B cell (primary cell): ENCODE measurements at regions not wholly inside any gene's neighbourhood (a gene's known extent, or its start where the extent isn't known, plus 50 kb on each side); places are given as distances from the start of the nearest gene placed in this dataset.

Experiments used
- ATAC-seq: fragments of 200-7000 bp; cut with Tn5 transposase; one replicate; pipeline ENCODE4 v1.10.0; 2021; ENCODE audit warnings: low read depth, mild to moderate bottlenecking, moderate number of reproducible peaks, moderate library complexity
- CTCF ChIA-PET: fragments of 350-600 bp; sonication (Branson Sonifier 250); formaldehyde crosslinking; loops from one replicate; lab custom pipeline; 2021; ENCODE audit warnings: antibody characterized with exemption, inconsistent platforms; lab: Charles Lee
- POLR2A ChIA-PET: fragments of 350-600 bp; sonication (Branson Sonifier 250); formaldehyde crosslinking; loops from one replicate; lab custom pipeline; 2021; ENCODE audit warnings: antibody characterized with exemption; lab: Charles Lee
- DNase-seq: peaks from one replicate; pipeline ENCODE4 v3.0.0; 2013
- H2AFZ ChIP-seq: 2 replicates; pipeline ENCODE4 v1.6.1; 2012; ENCODE audit warnings: mild to moderate bottlenecking, low read depth, low read length; ENCODE audit not compliant: insufficient read depth, poor library complexity, severe bottlenecking
- H3K27ac ChIP-seq, 2 donors: 1 replicate in 1 of 2; 2 replicates in 1 of 2; pipeline ENCODE4 v1.5.1; 2012 to 2013; ENCODE audit warnings: low read length in 2 of 2, mild to moderate bottlenecking in 2 of 2, moderate library complexity in 1 of 2
- H3K27me3 ChIP-seq, 4 experiments: fragments of 200-600 bp in 1 of 4; sonication (generic) in 1 of 4; replicated peaks in 1 of 4; 1 replicate in 2 of 4; 2 replicates in 2 of 4; pipeline versions ENCODE4 v1.6.1 to v1.7.0; 2013 to 2016; ENCODE audit warnings: low read length in 3 of 4, mild to moderate bottlenecking in 2 of 4, mixed read lengths in 1 of 4, moderate library complexity in 1 of 4; ENCODE audit not compliant: insufficient read depth in 4 of 4, control insufficient read depth in 3 of 4; ENCODE audit errors: control extremely low read depth in 1 of 4
- H3K36me3 ChIP-seq, 2 experiments: replicated peaks in 1 of 2; 1 replicate in 1 of 2; 2 replicates in 1 of 2; pipeline versions ENCODE4 v1.6.1 to v1.7.1; 2013; ENCODE audit warnings: low read length in 1 of 2; ENCODE audit not compliant: insufficient read depth in 2 of 2, control insufficient read depth in 1 of 2; ENCODE audit errors: control extremely low read depth in 1 of 2, extremely low read depth in 1 of 2
- H3K4me1 ChIP-seq, 2 donors: fragments of 200-600 bp in 1 of 2; sonication (generic) in 1 of 2; 1 replicate in 1 of 2; 2 replicates in 1 of 2; pipeline versions ENCODE4 v1.5.1 to v1.6.1; 2013 to 2017; ENCODE audit warnings: low read length in 2 of 2; ENCODE audit not compliant: control insufficient read depth in 2 of 2, insufficient read depth in 2 of 2
- H3K4me2 ChIP-seq: replicated peaks from 2 replicates; pipeline ENCODE3; 2012; ENCODE audit warnings: mild to moderate bottlenecking, low read depth, low read length; ENCODE audit not compliant: poor library complexity, severe bottlenecking
- H3K4me3 ChIP-seq, 5 experiments: fragments of 200-600 bp in 1 of 5; sonication (generic) in 1 of 5; 1 replicate in 3 of 5; 2 replicates in 2 of 5; pipeline versions ENCODE4 v1.5.1 to v1.7.0; 2011 to 2016; ENCODE audit warnings: low read length in 4 of 5, mild to moderate bottlenecking in 4 of 5, low read depth in 2 of 5, control low read depth in 1 of 5, moderate library complexity in 1 of 5; ENCODE audit not compliant: insufficient read depth in 1 of 5; ENCODE audit errors: control extremely low read depth in 1 of 5, extremely low read depth in 1 of 5
- H3K79me2 ChIP-seq: fragments of 200-600 bp; sonication (generic); one replicate; pipeline ENCODE4 v1.6.0; 2016; ENCODE audit warnings: low read length; ENCODE audit not compliant: control insufficient read depth, insufficient read depth
- H3K9ac ChIP-seq: fragments of 200-600 bp; sonication (generic); 2 replicates; pipeline ENCODE4 v1.6.1; 2017; ENCODE audit warnings: mild to moderate bottlenecking, low read length, moderate library complexity
- H3K9me3 ChIP-seq, 3 donors: one replicate each; pipeline versions ENCODE4 v1.6.1 to v1.7.1; 2013; ENCODE audit warnings: low read length in 2 of 3; ENCODE audit not compliant: control insufficient read depth in 2 of 3, insufficient read depth in 1 of 3; ENCODE audit errors: control extremely low read depth in 1 of 3
- H4K20me1 ChIP-seq: 2 replicates; pipeline ENCODE4 v1.6.0; 2012; ENCODE audit warnings: mild to moderate bottlenecking, low read length; ENCODE audit not compliant: insufficient read depth, control insufficient read depth, poor library complexity, severe bottlenecking
- H3K27ac Mint-ChIP-seq: one replicate; pipeline ENCODE4 v1.8.0; 2021; ENCODE audit warnings: mixed read lengths
- H3K27me3 Mint-ChIP-seq: one replicate; pipeline ENCODE4 v1.8.0; 2021; ENCODE audit warnings: mixed read lengths
- H3K4me1 Mint-ChIP-seq: one replicate; pipeline ENCODE4 v1.8.0; 2021; ENCODE audit warnings: mixed read lengths
- H3K4me3 Mint-ChIP-seq: one replicate; pipeline ENCODE4 v1.8.0; 2021; ENCODE audit warnings: mixed read lengths
- H3K9me3 Mint-ChIP-seq: one replicate; pipeline ENCODE4 v1.8.0; 2022; ENCODE audit warnings: mixed read lengths; ENCODE audit not compliant: insufficient read depth
- EZH2 ChIP-seq: IDR thresholded peaks from 2 replicates; pipeline ENCODE4 v1.6.1; 2012; ENCODE audit warnings: borderline replicate concordance, low read depth, mild to moderate bottlenecking, moderate library complexity, low read length; ENCODE audit not compliant: insufficient read depth, poor library complexity, severe bottlenecking
- WGBS: methylation state at CpG from one replicate; pipeline ENCODE4 v1.1.5; 2013; ENCODE audit warnings: missing lambda C conversion rate; ENCODE audit not compliant: insufficient coverage; 5-methylcytosine and 5-hydroxymethylcytosine counted together
- intact Hi-C: fragments of 100-400 bp; cut with micrococcal nuclease; formaldehyde crosslinking; loops from one replicate; pipeline ENCODE4 v1.10.0; 2022
- TF ChIP-seq, protein P1 (sequence below): fragments of 200-600 bp; IDR thresholded peaks from one replicate; pipeline ENCODE4 v1.8.0; 2022; ENCODE audit warnings: antibody characterized with exemption, mild to moderate bottlenecking

GRCh38 chr2:222040333-222040732 lies 258.5 kb downstream of the PAX3 start:
- ChIA-PET POLR2A (no interaction called here), CTCF (no interaction called here)
- H3K9me3 ChIP-seq: no peaks in the 10 kb centered on the region
- no peak overlapping the region for H3K27ac Mint-ChIP-seq
- H3K4me3 Mint-ChIP-seq: no peak overlapping the region
- no peak overlapping the region for H3K9ac ChIP-seq
- H3K4me1 ChIP-seq: no peaks in the 10 kb centered on the region
- TF ChIP-seq EZH2: no peak
- TF ChIP-seq, protein P1, sequence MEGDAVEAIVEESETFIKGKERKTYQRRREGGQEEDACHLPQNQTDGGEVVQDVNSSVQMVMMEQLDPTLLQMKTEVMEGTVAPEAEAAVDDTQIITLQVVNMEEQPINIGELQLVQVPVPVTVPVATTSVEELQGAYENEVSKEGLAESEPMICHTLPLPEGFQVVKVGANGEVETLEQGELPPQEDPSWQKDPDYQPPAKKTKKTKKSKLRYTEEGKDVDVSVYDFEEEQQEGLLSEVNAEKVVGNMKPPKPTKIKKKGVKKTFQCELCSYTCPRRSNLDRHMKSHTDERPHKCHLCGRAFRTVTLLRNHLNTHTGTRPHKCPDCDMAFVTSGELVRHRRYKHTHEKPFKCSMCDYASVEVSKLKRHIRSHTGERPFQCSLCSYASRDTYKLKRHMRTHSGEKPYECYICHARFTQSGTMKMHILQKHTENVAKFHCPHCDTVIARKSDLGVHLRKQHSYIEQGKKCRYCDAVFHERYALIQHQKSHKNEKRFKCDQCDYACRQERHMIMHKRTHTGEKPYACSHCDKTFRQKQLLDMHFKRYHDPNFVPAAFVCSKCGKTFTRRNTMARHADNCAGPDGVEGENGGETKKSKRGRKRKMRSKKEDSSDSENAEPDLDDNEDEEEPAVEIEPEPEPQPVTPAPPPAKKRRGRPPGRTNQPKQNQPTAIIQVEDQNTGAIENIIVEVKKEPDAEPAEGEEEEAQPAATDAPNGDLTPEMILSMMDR: no peak
- peaks cover 0 to 3% (median 0%) of the 10 kb centered on the region in 4 experiments for H3K27me3 ChIP-seq
- H3K9me3 Mint-ChIP-seq: no peaks in the 10 kb centered on the region
- H4K20me1 ChIP-seq: no peaks in the 10 kb centered on the region
- intact Hi-C loops: no loop called here
- WGBS: no CpG with 5 or more reads among the region's 2 CpGs
- ATAC-seq: no peak
- H3K27ac ChIP-seq: no peak overlapping the region
- no peaks in the 10 kb centered on the region for H3K4me1 Mint-ChIP-seq
- H3K36me3 ChIP-seq: no peaks in the 10 kb centered on the region
- H3K27me3 Mint-ChIP-seq: no peaks in the 10 kb centered on the region
- DNase-seq: no peak
- no peak overlapping the region for H3K4me3 ChIP-seq
- H3K4me2 ChIP-seq: no peak overlapping the region
- H2AFZ ChIP-seq: no peak overlapping the region
- no peaks in the 10 kb centered on the region for H3K79me2 ChIP-seq

DNA sequence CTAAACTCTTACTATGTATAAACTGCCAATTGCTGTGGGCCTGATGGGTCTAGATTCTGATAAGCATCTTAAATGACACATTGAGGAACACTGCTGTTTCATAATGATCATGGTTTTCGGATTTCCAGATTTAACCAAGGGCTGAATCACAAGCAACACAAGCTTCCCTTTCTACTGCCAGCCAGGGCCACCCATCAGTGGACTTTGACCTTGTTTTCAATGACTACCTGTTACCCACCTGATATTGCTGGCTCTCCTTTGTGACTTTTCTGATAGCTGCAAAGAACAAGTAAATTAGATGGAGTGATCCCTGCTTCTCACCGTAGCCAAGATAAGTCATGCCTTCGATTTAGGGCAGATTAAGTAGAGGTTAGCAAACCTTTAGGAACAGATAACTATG lies 259.0 kb downstream of the PAX3 start:
- Histone ChIP-seq H3K27ac (no peak overlapping the region), H3K4me3 (no peak overlapping the region), H4K20me1 (no peaks in the 10 kb centered on the region), H3K4me2 (no peak overlapping the region), H3K9ac (no peak overlapping the region), H3K79me2 (no peaks in the 10 kb centered on the region), H3K9me3 (no peaks in the 10 kb centered on the region), H3K4me1 (no peaks in the 10 kb centered on the region), H2AFZ (no peak overlapping the region), H3K27me3 (peaks cover 0 to 3% (median 0%) of the 10 kb centered on the region in 4 experiments), H3K36me3 (no peaks in the 10 kb centered on the region)
- no peak overlapping the region for H3K4me3 Mint-ChIP-seq
- no peak overlapping the region for H3K27ac Mint-ChIP-seq
- H3K4me1 Mint-ChIP-seq: no peaks in the 10 kb centered on the region
- no peaks in the 10 kb centered on the region for H3K9me3 Mint-ChIP-seq
- 83% methylated on average over 2 of the region's 3 CpGs for WGBS
- ChIA-PET CTCF (no interaction called here), POLR2A (no interaction called here)
- no peak for ATAC-seq
- no peak for DNase-seq
- intact Hi-C loops: no loop called here
- H3K27me3 Mint-ChIP-seq: no peaks in the 10 kb centered on the region
- TF ChIP-seq, protein P1: no peak
- TF ChIP-seq EZH2: no peak
